GM20431 (cell line): ENCODE measurements at regions not wholly inside any gene's neighbourhood (a gene's known extent, or its start where the extent isn't known, plus 50 kb on each side); places are given as distances from the start of the nearest gene placed in this dataset.

Source experiments
- in situ Hi-C: fragments of 300-500 bp; cut with MseI, MboI; formaldehyde crosslinking; loops from one replicate; pipeline ENCODE4 v1.15.0; 2020; ENCODE audit warnings: low sequenced_read_pairs; ENCODE audit not compliant: unreplicated experiment

DNA sequence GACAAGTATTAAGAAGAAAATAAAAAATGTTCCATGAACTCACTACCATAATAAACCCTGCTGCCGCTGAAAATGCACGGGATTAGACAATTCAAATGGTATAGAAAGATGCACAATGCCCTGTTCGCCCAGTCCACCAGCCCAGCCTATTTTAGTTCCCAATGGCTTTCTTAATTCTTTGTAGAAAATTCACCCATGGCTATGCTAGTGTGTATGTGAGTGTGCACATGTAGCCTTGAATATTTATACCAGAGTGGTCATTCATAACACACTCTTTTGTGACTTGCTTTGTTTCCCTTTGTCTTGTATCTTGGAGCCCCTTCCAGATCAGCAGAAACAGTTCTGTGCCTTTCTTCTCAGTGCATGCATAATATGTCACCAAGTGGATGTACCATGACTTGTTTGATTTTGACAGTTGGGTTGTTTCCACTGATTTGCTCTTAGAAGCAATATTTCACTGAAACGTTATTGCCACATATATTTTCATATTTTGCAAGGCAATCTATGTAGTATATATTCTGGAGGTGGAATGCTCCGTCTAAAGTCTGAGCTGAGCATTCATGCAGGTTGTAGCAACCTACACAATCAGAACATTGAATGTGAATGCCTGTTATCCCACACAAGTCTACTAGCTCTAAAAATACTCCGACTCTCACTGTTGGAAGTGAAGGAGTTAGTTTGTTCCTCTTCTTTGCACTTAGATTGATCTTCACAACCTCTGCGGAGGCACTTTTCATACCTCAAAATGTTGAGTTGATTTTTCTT is 383.0 kb upstream of the EEF2KMT start:
- in situ Hi-C loops: no loop called here

DNA sequence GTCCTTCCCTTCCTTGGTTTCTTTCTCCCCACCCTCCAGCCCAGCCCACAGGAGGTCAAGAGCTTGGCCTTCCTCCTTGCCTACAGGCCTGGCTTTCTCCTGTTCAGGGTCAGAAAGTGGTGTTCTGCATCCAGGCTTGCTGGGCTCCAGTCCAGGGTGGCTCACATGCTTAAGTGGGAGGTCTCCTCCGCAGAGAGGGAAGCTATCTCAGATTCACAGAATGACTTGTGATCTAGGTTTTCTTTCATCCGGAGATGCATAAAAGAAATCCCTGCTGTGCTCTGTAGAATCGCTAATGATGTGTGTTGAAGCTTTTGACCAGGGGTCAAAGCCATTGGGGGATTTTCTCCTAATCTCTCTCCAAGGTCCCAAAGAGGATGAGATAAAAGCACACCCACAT is 382.3 kb upstream of the EEF2KMT start:
- in situ Hi-C loops: no loop called here

DNA sequence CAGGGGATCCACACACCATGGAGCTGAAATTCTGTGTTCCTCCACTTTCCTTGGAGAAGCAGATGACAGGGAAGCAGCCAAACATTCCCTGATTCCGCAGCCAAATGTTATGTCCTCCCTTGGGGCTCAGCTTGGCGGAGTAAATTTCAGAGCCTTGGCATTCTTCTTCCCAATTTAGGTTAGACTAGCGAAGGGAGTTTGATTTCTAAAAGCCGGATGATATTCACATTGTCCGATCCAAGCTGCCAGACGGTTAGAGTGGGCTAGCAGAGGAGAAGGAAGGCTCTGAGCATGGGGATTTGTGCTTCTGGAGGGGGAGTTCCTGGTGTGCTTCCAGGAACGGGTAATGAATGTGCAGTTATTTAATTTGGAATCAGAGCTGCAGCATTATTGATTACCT is 380.4 kb upstream of the EEF2KMT start:
- in situ Hi-C loops: no loop called here

DNA sequence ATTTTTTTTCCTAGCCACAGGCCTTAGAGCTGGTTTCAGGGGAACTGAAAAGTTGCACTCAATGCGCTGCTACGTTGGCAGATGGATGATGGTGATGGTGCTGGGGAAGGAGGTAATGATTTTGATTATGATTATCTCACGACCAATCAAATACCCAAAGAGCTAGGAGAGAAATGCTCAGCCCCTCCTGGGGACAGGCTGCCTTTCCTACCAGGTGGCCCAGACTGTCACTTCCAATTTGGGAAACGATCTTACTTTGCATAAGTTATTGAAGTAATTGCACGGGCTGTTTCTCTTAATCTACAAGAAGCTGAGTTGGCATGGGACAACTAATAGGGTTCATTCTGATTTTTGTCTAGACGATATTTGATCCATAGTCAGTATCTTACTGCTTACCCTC is 379.7 kb upstream of the EEF2KMT start:
- in situ Hi-C loops: no loop called here

DNA sequence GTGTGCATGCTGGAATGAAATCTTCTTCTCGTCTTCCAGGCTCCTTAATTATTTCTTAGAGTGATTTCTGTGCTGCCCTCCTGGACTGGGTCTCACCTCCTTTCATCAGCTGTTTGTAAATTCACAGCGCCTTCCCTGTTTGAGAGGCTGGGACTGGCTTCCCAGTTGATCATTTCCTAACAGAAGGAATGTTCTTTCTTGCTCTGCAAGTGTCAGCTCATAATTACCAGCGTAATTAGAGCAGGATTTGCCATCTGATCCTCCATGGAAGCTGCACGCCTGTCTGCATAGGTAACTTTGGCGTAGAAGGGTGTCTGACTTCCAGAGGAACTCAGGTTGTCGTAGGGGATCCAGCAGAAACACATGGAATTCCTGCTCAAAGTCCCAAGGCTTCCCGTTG is 375.0 kb upstream of the EEF2KMT start:
- in situ Hi-C loops: no loop called here

DNA sequence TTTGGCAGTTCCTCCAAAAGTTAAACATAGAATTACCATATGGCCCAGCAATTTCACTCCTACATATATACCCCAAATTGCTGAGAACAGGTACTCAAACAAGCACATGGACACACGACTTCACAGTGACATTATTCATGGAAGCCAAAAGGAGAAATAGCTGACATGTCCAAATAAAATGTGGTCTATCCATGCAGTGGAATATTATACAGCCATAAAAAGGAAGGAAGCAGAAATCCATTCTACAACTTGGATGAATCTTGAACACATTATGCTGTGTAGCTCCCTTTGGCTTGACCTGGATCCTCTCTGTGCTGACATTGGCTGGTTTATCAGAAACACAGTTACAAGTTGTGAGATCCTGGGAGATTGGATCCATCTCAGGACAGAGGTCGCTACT is 370.9 kb upstream of the EEF2KMT start:
- in situ Hi-C loops: no loop called here

DNA sequence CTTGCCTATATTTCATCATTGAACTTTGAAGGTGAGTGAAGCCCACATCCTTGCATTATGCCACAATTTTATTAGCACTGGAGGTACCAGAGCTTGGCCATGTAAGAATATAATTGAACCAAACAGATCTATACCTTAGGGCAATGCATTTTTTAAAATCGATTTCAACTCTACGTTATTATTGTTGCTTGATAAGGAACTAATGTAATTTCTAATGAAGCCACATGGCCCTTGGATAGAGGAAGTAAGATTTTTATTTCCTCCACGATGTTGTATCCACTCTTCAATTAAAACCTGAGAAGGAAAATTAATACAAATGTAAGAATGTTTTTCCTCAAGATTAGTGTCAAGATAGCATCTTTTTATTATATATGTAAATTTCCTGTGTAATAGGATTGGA is 370.0 kb upstream of the EEF2KMT start:
- in situ Hi-C loops: no loop called here

DNA sequence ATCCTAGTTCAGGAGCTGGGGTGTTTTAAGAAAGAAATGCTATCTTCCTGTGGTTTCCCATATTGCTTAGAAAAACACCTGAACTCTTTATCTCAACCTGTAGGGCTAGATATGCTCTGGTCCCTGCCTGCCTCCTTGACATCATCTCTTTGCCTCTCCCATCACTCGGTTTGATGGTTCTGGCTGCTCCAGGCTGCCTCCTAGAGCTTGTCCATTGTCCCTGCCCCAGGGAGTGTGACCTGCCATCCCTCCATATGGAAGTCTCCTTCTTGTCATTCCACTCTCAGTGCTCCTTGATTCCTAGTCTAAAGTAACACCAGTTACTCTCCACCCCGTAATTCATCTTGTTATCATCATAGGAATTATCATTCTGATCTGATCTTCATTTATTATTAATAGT is 369.0 kb upstream of the EEF2KMT start:
- in situ Hi-C loops: no loop called here

DNA sequence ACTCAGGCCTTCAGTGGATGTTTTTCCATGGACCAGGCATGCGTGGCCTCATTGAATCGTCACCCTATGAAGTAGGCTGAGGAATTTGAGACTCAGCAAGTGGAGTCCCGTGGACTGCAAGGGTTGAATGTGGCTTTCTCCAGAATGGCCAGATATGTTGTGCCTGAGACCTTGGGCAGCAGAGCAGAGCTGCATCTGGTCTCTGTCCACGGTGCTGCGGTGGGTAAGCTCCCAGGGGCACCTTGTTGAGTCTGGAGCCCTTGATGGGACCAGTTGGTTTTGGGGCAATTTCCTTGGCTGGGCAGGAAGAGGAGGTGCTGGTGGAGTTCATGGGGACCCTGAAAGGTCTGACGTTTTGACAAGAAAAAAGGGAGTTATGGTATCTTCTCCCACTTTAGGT is 368.1 kb upstream of the EEF2KMT start:
- in situ Hi-C loops: no loop called here

DNA sequence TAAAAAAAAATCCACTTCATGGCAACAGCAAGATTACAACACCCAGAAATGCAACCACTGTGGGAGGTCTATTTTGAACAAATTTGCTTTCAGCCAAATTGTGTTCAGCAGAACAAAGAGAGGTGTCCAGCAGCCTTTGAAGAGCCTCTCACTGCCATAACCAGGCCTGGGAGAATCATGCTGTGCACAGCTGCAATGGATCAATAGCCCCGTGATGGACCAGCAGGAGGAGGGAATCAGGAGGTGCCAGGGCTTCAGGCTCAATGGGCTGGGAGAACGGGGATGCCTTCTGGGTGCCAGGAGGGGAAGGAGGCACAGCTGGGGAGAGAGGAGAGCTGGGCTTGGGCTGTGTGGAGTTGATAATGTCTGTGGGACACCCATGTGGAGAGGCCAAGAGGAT is 366.2 kb upstream of the EEF2KMT start:
- in situ Hi-C loops: no loop called here

DNA sequence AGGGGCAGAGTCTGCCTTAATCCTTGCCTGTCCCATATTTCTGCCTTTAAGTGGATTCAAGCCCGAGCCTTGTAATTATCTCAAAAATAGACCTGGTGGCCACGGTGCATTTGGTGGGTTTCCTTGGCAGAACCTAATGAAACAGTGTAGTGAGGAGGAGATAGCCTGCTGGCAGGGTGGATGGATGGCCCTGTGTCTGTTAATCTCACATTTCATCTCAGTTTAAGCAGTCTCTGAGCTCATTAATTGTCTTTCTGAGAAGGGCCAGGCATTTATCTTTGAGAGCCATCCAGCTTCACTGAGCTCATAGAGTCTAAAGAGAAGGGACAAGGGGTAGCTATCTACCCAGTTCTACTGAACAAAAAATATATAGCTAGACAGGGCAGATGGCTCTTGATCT is 364.0 kb upstream of the EEF2KMT start:
- in situ Hi-C loops: no loop called here

DNA sequence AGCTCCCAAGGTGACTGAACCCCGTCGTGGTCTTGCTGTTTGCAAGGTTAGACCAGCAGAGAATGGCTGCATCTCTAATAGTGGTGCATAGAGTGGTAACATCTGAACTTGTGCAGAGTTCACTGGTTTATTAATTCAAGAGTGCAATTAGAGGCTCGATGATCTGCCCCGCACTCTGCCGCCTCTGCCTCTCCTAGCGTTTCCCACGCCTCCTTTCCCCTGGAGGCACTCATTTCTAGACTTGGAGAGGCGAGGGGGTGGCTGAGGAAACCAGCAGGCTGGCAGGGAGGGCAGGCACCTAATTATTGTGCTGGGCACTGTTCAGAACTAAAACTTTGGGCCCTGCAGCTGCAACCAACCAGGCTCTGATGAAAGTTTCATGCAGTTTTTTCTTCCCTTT is 363.5 kb upstream of the EEF2KMT start:
- in situ Hi-C loops: no loop called here

DNA sequence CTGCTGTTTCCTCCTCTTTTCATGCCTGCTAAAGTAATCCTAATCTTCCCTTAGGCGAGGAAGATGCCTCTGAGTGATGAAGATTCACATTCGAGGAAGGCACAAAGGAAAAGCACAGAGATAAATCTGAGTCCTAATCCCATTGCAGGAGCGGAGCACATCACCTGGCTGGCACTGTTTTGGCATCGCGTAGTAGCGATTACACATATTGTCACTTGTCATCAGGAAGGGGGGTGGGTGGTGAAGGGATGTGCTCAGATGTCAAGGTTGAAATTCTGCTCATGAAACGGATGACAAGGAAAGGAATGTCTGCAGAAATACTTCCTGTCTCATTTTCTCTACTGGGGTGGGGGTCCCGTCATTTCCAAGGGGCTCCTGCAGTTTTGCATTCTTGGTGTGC is 363.1 kb upstream of the EEF2KMT start:
- in situ Hi-C loops: no loop called here

DNA sequence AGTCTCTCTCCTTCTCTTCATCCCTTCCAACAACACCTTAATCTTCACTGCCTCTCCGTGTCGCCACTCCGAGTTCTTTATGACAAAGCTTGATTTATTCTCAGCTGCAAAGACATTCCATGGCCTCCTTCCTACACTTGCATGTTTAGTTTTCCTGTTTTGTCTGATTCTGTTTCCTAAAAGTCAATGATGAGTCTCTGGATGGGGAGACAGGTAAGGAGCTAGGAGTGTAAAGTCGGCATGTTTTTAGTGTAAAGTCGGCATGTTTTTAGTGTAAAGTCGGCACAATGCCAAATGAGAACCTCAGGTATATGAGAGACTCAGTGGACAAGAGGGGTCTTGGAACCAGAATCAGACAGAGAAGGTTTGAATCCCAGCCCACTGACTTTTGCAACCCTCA is 362.3 kb upstream of the EEF2KMT start:
- in situ Hi-C loops: no loop called here

DNA sequence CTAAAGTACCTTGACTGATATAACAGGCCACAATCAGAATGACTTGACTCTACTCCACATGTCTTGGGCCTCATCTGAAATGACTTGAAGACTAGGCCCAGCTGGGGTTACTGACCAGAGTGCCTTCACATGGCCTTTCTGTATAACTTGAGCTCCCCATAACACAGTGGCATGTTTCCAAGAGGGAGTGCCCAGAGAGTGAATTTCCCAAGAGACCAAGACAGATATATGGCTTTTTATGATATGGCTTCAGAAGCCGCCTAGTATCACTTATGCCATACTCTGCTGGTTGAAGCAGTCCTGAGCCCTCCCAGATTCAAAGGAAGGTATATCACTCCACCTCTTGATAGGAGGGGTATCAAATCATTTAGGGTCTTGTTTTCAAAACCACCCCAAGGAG is 357.5 kb upstream of the EEF2KMT start:
- in situ Hi-C loops: no loop called here

DNA sequence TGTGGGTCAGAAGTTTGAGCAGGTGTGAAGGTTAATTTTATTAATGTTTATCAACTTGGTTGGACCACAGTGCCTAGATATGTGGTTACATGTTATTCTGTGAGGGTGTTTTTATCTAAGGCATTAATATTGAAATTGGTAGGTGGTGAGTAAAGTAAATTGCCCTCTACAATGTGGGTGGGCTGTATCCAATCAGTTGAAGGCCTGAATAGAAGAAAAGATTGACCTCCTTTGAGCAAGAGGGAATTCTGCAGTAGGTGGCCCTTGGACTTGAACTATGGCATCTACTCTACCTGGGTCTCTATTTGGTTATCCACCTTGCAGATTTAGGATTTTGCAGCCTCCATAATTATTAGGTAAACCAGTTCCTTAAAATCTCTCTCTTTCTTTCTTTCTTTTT is 356.8 kb upstream of the EEF2KMT start:
- in situ Hi-C loops: no loop called here

DNA sequence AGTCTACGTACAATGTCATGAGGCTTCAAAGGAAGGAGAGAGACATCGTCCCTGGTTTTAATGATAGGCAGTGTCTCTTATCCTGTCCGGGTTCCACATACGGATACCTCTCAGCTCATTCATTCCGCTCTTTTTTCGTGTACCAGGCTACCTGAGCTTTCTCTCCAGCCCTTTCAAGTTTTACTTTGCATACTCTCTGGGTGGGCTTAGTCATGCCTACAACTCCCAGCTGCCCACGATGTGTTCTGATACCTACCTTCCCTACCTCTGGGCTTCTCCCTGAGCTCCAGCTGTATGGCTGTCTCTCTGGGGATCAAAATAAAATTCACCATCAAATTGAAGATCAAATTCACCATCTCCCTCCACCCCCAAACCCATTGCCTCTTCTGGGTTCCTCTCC is 354.0 kb upstream of the EEF2KMT start:
- in situ Hi-C loops: no loop called here

DNA sequence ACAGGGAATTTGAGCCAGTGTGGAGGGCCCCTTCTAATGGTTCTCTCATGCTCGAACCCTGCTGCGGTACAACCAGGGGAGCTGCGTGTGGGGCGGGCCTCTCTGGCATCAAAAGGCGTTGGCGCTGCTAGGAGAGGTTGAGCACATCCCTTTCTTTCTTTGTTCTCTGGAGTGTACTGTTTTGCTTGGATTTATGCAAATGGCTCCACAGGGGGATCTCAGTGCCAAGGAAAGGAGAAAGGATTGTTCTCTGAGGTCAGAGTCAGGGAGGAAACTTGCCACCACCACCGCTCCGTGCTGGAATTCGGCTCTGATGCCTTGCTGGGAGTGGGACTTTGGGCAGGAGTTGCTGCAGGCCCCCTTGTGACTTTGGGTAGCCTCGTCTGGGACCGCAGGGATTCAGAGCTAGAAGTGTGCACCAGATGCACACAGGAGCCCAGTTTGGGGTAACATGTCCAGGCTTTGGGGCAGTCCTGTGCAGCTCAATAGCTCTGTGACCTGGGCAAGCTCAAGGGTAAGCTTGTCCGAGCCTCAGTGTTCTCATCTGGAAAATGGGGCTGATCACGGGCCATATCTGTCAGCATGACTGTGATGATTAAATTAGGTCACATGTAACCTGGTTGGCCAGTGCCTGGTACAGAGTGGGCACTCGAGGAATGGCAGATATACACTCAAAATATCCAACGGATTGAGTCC is 353.0 kb upstream of the EEF2KMT start:
- in situ Hi-C loops: no loop called here

DNA sequence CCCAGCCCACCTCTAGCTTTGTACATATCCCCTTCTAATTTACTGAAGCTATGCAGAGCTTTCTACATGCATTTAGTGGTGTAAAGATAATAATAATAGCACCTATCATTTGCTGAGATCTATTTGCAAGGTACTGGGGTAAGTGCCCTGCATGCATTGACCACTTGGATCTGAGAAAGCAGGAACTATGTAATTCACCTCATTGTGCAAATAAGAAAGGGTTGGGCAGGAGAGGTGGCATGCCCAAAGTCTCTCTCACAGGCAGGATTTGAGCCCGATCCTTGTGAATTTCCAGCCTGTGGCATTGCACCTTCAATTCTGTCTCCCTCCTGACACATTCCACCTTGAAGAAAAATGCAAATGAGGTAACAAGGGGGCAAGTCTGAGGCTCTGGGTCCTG is 352.3 kb upstream of the EEF2KMT start:
- in situ Hi-C loops: no loop called here

DNA sequence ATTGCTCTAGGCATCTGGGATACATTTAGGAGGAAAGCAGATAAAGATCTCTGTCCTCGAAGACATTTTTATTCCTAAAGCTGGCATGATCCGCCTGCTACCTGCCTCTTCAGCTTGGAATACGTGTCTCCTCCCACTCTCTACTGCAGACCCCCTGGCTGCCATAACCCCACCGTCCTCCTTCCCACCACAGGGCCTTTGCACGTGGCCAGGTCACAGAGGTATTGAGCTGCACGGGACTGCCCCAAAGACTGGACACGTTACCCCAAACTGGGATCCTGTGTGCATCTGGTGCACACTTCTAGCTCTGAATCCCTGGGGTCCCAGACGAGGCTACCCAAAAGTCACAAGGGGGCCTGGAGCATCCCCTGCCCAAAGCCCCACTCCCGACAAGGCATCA is 351.2 kb upstream of the EEF2KMT start:
- in situ Hi-C loops: no loop called here

DNA sequence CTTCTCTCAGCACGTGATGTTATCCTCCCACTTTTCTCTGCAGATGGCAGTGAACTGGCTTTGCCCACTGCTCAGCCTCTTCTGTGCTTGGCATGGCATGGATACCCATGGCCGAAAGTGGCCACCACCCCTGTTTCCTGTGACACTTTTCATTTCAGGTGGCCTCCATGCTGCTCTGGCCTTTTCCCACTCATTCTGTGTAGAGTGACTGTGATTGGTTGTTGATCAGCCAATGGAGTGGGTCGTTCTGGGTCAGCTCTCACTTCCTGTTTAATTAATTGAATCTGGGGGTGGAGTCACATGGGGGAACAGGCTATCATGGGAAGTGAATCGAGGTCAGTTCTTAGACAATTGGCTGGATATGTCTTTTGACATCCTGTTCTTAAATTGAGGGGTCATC is 350.1 kb upstream of the EEF2KMT start:
- in situ Hi-C loops: no loop called here

DNA sequence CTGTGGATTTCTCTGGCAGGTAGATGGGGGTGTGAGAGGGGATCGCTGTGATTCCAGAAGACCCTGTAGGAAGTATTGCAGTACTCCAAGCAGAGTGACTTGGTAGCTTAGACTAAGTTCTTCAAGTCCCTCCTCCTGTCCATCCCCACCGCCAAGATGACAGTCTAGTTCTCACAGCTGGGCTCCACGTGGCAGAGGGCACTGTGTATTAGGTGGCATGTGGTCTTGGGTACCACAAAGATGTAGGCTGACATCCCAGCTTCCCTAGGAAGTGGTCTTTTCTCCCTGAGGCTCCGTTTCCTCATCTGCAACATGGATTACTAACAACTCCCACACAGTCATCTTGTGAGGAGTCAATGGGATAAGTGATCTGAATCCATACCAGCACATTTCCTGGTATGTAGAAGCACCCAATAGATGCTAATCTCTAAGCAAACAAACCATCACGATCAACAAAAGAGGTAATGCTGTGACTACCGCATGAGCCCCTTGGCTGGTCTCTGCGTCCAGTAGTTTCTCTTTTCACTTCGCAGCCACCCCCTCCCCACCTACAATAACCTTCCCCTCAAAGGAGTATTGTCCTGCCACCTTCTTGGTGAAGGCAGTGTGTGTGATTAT is 349.1 kb upstream of the EEF2KMT start:
- in situ Hi-C loops: no loop called here
